HepG2 (cell line): ENCODE measurements at regions not wholly inside any gene's neighbourhood (a gene's known extent, or its start where the extent isn't known, plus 50 kb on each side); places are given as distances from the start of the nearest gene placed in this dataset.

Source experiments
- ATAC-seq: fragments of 200-7000 bp; cut with Tn5 transposase; 3 replicates; pipeline ENCODE4 v1.9.1; 2020; ENCODE audit warnings: mild to moderate bottlenecking, moderate library complexity
- BruUV-seq: library from RNA; stranded (reverse); fragments of 400-500 nt; replicated peaks from 2 replicates; lab custom pipeline; 2021; lab: Mats Ljungman, UMichigan
- CTCF ChIA-PET: fragments of 300-600 bp; formaldehyde crosslinking; extraction: SDS; loops from one replicate; lab custom pipeline; 2021; ENCODE audit warnings: low total read pairs, inconsistent platforms, low intra/inter-chr PET ratio; lab: Yijun Ruan, JAX
- POLR2A ChIA-PET: fragments of 350-600 bp; sonication (Branson Sonifier 250); formaldehyde crosslinking; loops from one replicate; lab custom pipeline; 2020; ENCODE audit warnings: antibody characterized with exemption, inconsistent platforms; lab: Yijun Ruan, JAX
- DNase-seq: peaks from one replicate; pipeline ENCODE4 v3.0.0-alpha.2; 2015; ENCODE audit warnings: low spot score
- FAIRE-seq: peaks from 3 replicates; lab custom pipeline; 2011; peaks lifted over from hg19 to GRCh38; lab: Jason Lieb, UNC
- H2AFZ ChIP-seq: one replicate; pipeline ENCODE4 v1.6.1; 2011; ENCODE audit warnings: low read length, inconsistent platforms
- H3K27ac ChIP-seq: fragments of 300-600 bp; 3 replicates; pipeline ENCODE4 v1.8.0; 2011; ENCODE audit warnings: mixed run types, mild to moderate bottlenecking, mixed read lengths, low read length, inconsistent platforms; ENCODE audit not compliant: insufficient read depth; ENCODE audit errors: extremely low read length
- H3K27me3 ChIP-seq, 2 experiments: fragments of 200-600 bp in 1 of 2; 2 replicates in 1 of 2; 3 replicates in 1 of 2; pipeline versions ENCODE4 v1.6.0 to v1.8.0; 2011; ENCODE audit warnings: low read length in 2 of 2, mild to moderate bottlenecking in 2 of 2, moderate library complexity in 2 of 2, inconsistent platforms in 1 of 2; ENCODE audit not compliant: insufficient read depth in 2 of 2, control insufficient read depth in 1 of 2
- H3K36me3 ChIP-seq, 2 experiments: fragments of 200-600 bp in 1 of 2; replicated peaks in 1 of 2; 2 replicates in 1 of 2; 3 replicates in 1 of 2; pipeline versions ENCODE4 v1.5.1 to v1.8.0; 2011; ENCODE audit warnings: low read length in 2 of 2, inconsistent platforms in 1 of 2; ENCODE audit not compliant: insufficient read depth in 2 of 2, control insufficient read depth in 1 of 2
- H3K4me1 ChIP-seq: 2 replicates; pipeline ENCODE4 v1.5.1; 2012; ENCODE audit warnings: low read length, inconsistent platforms; ENCODE audit not compliant: insufficient read depth
- H3K4me2 ChIP-seq: 2 replicates; pipeline ENCODE4 v1.6.0; 2011; ENCODE audit warnings: low read depth, low read length, inconsistent platforms
- H3K4me3 ChIP-seq, 3 experiments: fragments of 200-600 bp in 1 of 3; sonication (generic), shearing (Covaris generic) in 1 of 3; replicated peaks in 1 of 3; 2 replicates each; pipeline ENCODE4 v1.5.1; 2011 to 2016; ENCODE audit warnings: low read length in 3 of 3, inconsistent platforms in 2 of 3, low read depth in 2 of 3, mild to moderate bottlenecking in 2 of 3, control low read depth in 1 of 3, mixed read lengths in 1 of 3; ENCODE audit not compliant: insufficient read depth in 1 of 3
- H3K79me2 ChIP-seq: one replicate; pipeline ENCODE4 v1.6.1; 2011; ENCODE audit warnings: low read length, inconsistent platforms; ENCODE audit not compliant: insufficient read depth
- H3K9ac ChIP-seq: 2 replicates; pipeline ENCODE4 v1.6.0; 2011; ENCODE audit warnings: mild to moderate bottlenecking, low read depth, low read length, inconsistent platforms; ENCODE audit not compliant: insufficient read depth
- H3K9me3 ChIP-seq: 2 replicates; pipeline ENCODE4 v1.5.1; 2012; ENCODE audit warnings: mild to moderate bottlenecking, low read length
- H4K20me1 ChIP-seq: 2 replicates; pipeline ENCODE4 v1.6.0; 2011; ENCODE audit warnings: inconsistent platforms, mild to moderate bottlenecking, low read length, moderate library complexity; ENCODE audit not compliant: insufficient read depth
- ATF2 ChIP-seq: sonication (generic); formaldehyde crosslinking; IDR thresholded peaks from 2 replicates; pipeline ENCODE4 v1.4.0; 2020; ENCODE audit warnings: missing genetic modification reagents
- ELK4 ChIP-seq: sonication (generic); formaldehyde crosslinking; IDR thresholded peaks from 2 replicates; pipeline ENCODE4 v1.9.0; 2021; ENCODE audit warnings: missing genetic modification reagents, borderline replicate concordance
- POLR2AphosphoS5 ChIP-seq: IDR thresholded peaks from 2 replicates; pipeline ENCODE4 v1.6.1; 2012; ENCODE audit warnings: low read depth, low read length
- RARG ChIP-seq: sonication (generic); formaldehyde crosslinking; IDR thresholded peaks from 2 replicates; pipeline ENCODE4 v1.4.0; 2020; ENCODE audit warnings: low read depth, mild to moderate bottlenecking, missing genetic modification reagents
- ZNF121 ChIP-seq: sonication (generic); formaldehyde crosslinking; IDR thresholded peaks from 2 replicates; pipeline ENCODE4 v1.5.0; 2020; ENCODE audit warnings: mild to moderate bottlenecking, missing genetic modification reagents
- ZNF235 ChIP-seq: sonication (generic); formaldehyde crosslinking; IDR thresholded peaks from 2 replicates; pipeline ENCODE4 v1.8.1; 2023; ENCODE audit warnings: mild to moderate bottlenecking, missing genetic modification reagents, borderline replicate concordance
- ZNF350 ChIP-seq: sonication (generic); formaldehyde crosslinking; IDR thresholded peaks from 2 replicates; pipeline ENCODE4 v1.4.0; 2020; ENCODE audit warnings: mild to moderate bottlenecking, low read depth, missing genetic modification reagents, borderline replicate concordance
- ZNF576 ChIP-seq: sonication (generic); formaldehyde crosslinking; IDR thresholded peaks from 2 replicates; pipeline ENCODE4 v1.4.0; 2020; ENCODE audit warnings: mild to moderate bottlenecking, missing genetic modification reagents
- ZNF616 ChIP-seq: sonication (generic); formaldehyde crosslinking; IDR thresholded peaks from 2 replicates; pipeline ENCODE4 v1.5.0; 2020; ENCODE audit warnings: low read depth, mild to moderate bottlenecking, missing genetic modification reagents
- ZNF674 ChIP-seq: sonication (generic); formaldehyde crosslinking; IDR thresholded peaks from 2 replicates; pipeline ENCODE4 v1.5.0; 2020; ENCODE audit warnings: low read depth, mild to moderate bottlenecking, missing genetic modification reagents
- WGBS: methylation state at CpG from one replicate; pipeline ENCODE4 v1.1.6; 2017; ENCODE audit warnings: low lambda C conversion rate; 5-methylcytosine and 5-hydroxymethylcytosine counted together
- in situ Hi-C: cut with HindIII; loops from 2 replicates; pipeline ENCODE4 v1.10.0; 2017; ENCODE audit warnings: low pct_unique_long_range_greater_than_20kb; ENCODE audit not compliant: extremely low pct_ligation_motif_present
- intact Hi-C: fragments of 100-400 bp; cut with micrococcal nuclease; formaldehyde crosslinking; loops from one replicate; pipeline ENCODE4 v1.10.0; 2022; ENCODE audit not compliant: unreplicated experiment

DNA sequence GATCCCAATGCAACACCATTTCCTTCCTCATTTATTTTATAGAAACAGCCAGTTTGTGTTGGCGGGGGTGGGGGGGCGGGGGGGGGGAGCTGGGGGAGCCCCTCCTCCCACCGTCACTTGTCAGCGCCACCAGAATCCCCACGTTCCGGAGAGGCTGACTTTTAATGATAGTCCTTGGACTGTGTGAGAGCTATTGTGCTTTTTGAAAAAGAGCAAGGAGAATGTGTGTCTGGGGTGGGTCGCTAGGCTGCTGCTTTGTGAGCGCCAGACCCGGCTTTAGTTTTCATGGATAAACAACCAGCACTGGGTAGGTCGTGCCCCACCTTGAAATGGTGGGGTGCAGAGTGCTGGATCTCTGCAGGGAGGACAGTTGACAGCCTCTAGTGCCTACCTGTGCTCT lies 135.0 kb upstream of the ONECUT1 start:
- H3K9me3 ChIP-seq, result no peaks in the 10 kb centered on the region
- H2AFZ ChIP-seq, result no peak overlapping the region
- H3K4me1 ChIP-seq, result no peaks in the 10 kb centered on the region
- no peaks in the 10 kb centered on the region for H3K79me2 ChIP-seq
- H3K27me3 ChIP-seq, result no peaks in the 10 kb centered on the region
- H3K27ac ChIP-seq, result no peak overlapping the region
- ChIA-PET CTCF (no interaction called here), POLR2A (no interaction called here)
- BruUV-seq, result no TSS peak
- in situ Hi-C loops, result no loop called here
- H4K20me1 ChIP-seq, result no peaks in the 10 kb centered on the region
- FAIRE-seq, result no peak
- no peaks in the 10 kb centered on the region for H3K36me3 ChIP-seq
- no peak for ATAC-seq
- DNase-seq, result no peak
- TF ChIP-seq ZNF121 (CRISPR knock-in tag) (no peak), ZNF674 (CRISPR knock-in tag) (no peak), RARG (CRISPR knock-in tag) (no peak), ZNF616 (no peak), POLR2AphosphoS5 (no peak), ELK4 (CRISPR knock-in tag) (no peak), ZNF350 (no peak), ZNF235 (CRISPR knock-in tag) (no peak), ATF2 (CRISPR knock-in tag) (no peak), ZNF576 (CRISPR knock-in tag) (no peak)
- TF ChIP-seq, all 625 proteins: peak for 0
- Histone ChIP-seq H3K4me3 (no peak overlapping the region), H3K4me2 (no peak overlapping the region), H3K9ac (no peak overlapping the region)
- intact Hi-C loops, result no loop called here
- WGBS, result 39% methylated on average over 10 of the region's 10 CpGs
